Tongue (tissue), 1 donor: ENCODE measurements at regions not wholly inside any gene's neighbourhood (a gene's known extent, or its start where the extent isn't known, plus 50 kb on each side); places are given as distances from the start of the nearest gene placed in this dataset.

Experiments
- DNase-seq: peaks from one replicate; pipeline ENCODE4 v3.0.0-alpha.2; 2015

GRCh38 chr14:53209370-53209769, 56.2 kb upstream of the DDHD1 start:
- no peak for DNase-seq
